AG04450 (cell line): ENCODE measurements at regions not wholly inside any gene's neighbourhood (a gene's known extent, or its start where the extent isn't known, plus 50 kb on each side); places are given as distances from the start of the nearest gene placed in this dataset.

Experiments used
- CTCF ChIA-PET: fragments of 300-600, 350-600 bp; formaldehyde crosslinking; extraction: SDS; loops from one replicate; lab custom pipeline; 2022; ENCODE audit warnings: antibody characterized with exemption, inconsistent platforms; lab: Charles Lee
- POLR2A ChIA-PET: fragments of 350-600 bp; formaldehyde crosslinking; extraction: SDS; loops from one replicate; lab custom pipeline; 2021; ENCODE audit warnings: antibody characterized with exemption, inconsistent platforms; lab: Yijun Ruan, JAX
- DNase-seq: peaks from one replicate; pipeline ENCODE4 v3.0.0-alpha.2; 2011; ENCODE audit warnings: low read depth, low spot score
- H3K27ac ChIP-seq: one replicate; pipeline ENCODE4 v1.5.1; 2012; ENCODE audit warnings: low read depth, low read length, control low read depth
- H3K27me3 ChIP-seq: one replicate; pipeline ENCODE4 v1.6.0; 2012; ENCODE audit warnings: low read length; ENCODE audit not compliant: control insufficient read depth, insufficient read depth
- H3K4me3 ChIP-seq: 2 replicates; pipeline ENCODE4 v1.5.1; 2011; ENCODE audit warnings: mild to moderate bottlenecking, low read depth, low read length, control low read depth
- H3K9me3 ChIP-seq: 2 replicates; pipeline ENCODE4 v1.5.1; 2012; ENCODE audit warnings: low read length; ENCODE audit not compliant: control insufficient read depth, insufficient read depth
- TF ChIP-seq, protein P1 (sequence below): IDR thresholded peaks from 2 replicates; pipeline ENCODE4 v1.5.1; 2011; ENCODE audit warnings: low read depth, low read length, control low read depth, inconsistent platforms

DNA sequence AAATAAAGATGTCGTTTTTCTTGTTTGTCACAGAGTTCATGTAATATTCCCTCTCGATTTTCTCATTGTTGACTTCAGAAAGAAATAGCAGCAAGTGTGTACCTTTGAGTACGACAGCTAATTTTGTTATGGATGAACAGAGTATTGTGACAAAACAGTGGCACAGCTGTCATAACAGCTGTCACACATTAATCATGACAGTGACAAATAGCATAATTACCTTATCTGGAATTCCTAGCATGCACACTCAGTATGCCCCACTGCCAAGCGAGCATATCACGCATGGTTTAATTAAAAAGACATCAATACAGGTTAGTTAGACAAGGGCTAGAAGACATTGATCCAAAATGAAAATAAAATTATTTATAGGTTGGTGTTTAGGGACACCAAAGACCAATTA, 375.1 kb downstream of the SPATA31D1 start:
- ChIA-PET POLR2A (no interaction called here), CTCF (no interaction called here)
- Histone ChIP-seq H3K27ac (no peak overlapping the region), H3K27me3 (no peaks in the 10 kb centered on the region), H3K9me3 (no peaks in the 10 kb centered on the region), H3K4me3 (no peak overlapping the region)
- TF ChIP-seq, protein P1, sequence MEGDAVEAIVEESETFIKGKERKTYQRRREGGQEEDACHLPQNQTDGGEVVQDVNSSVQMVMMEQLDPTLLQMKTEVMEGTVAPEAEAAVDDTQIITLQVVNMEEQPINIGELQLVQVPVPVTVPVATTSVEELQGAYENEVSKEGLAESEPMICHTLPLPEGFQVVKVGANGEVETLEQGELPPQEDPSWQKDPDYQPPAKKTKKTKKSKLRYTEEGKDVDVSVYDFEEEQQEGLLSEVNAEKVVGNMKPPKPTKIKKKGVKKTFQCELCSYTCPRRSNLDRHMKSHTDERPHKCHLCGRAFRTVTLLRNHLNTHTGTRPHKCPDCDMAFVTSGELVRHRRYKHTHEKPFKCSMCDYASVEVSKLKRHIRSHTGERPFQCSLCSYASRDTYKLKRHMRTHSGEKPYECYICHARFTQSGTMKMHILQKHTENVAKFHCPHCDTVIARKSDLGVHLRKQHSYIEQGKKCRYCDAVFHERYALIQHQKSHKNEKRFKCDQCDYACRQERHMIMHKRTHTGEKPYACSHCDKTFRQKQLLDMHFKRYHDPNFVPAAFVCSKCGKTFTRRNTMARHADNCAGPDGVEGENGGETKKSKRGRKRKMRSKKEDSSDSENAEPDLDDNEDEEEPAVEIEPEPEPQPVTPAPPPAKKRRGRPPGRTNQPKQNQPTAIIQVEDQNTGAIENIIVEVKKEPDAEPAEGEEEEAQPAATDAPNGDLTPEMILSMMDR, result no peak
- no peak for DNase-seq

DNA sequence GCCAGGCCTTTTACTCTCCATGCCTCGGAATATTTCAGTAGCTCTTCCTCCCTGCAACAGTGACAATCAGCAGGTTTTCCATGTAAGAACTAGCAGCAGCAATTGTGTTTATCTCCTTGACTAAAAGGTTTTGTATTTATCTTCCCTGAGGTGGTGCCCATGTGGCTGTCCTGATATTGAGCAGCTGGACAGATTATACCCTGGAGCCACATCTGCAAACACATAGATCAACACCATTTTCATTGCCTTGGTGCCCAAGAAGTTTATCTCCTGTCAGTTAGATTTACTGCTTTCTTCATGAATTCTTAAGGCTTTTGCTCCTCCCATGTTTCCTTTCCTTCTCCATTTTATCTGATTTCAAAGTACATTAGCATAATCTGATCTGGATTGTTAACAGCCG, 378.4 kb downstream of the SPATA31D1 start:
- TF ChIP-seq, protein P1, result no peak
- ChIA-PET POLR2A (no interaction called here), CTCF (no interaction called here)
- no peak overlapping the region for H3K27ac ChIP-seq
- no peaks in the 10 kb centered on the region for H3K9me3 ChIP-seq
- H3K27me3 ChIP-seq, result no peaks in the 10 kb centered on the region
- H3K4me3 ChIP-seq, result no peak overlapping the region
- DNase-seq, result no peak

DNA sequence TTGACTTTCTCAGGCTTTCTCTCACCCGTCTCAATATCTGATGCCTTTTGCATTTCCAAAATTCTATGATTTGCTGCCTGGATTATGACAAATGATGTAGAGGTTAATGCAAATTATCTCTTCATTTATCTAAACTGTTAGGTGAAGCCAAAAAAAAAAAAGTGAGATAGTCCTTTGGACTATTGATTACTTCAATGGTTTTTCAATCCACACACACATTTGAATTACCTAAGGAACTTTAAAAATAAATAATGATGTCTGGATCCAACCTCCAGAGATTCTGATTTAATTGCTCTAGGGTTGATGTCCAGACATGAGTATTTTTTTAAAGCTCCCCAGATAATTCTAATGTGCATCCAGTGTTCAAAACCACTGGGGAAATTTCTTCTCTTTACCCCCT, 379.4 kb downstream of the SPATA31D1 start:
- CTCF ChIA-PET, result no interaction called here
- Histone ChIP-seq H3K4me3 (no peak overlapping the region), H3K27me3 (no peaks in the 10 kb centered on the region), H3K27ac (no peak overlapping the region), H3K9me3 (no peaks in the 10 kb centered on the region)
- TF ChIP-seq, protein P1, result no peak
- DNase-seq, result no peak
- POLR2A ChIA-PET, result no interaction called here

DNA sequence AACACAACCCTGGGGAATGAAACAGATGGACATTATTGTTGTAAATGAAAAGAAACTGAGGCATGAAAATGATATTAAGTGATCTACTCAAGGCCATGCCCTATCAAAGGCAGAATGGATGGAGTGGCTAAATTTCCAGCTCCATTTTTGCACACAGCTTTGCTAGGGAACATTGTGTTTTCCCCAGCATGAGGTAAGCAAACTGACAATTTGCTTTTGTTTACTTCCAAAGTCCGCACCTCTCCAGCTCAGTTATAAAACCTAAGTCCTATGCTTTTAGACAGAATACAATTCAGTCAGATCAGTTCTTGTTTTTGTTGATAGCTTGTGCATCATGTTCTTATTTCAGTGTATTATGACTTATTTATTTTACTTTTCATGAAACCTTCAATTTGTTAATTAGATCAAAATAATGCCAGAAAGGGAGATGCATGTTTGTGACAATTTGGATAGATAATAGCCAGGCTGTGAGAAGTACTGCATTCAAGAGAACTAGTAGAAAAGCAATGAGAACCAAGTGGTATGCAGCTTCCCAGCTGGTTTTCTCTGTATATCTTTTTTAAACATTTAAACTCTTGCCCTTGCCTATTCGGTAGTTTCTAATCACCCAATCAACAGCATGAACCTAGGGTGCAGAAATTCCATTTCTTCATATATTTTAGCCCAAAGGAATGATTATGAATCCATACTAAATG, 380.8 kb downstream of the SPATA31D1 start:
- Histone ChIP-seq H3K4me3 (no peak overlapping the region), H3K9me3 (no peaks in the 10 kb centered on the region), H3K27me3 (no peaks in the 10 kb centered on the region), H3K27ac (no peak overlapping the region)
- no peak for DNase-seq
- ChIA-PET CTCF (interaction anchor here (1.6 kb wide), 1 partner anchor 237 kb away, joined by 5 read pairs; no protein-coding TSS in a partner anchor), POLR2A (no interaction called here)
- TF ChIP-seq, protein P1, result no peak

DNA sequence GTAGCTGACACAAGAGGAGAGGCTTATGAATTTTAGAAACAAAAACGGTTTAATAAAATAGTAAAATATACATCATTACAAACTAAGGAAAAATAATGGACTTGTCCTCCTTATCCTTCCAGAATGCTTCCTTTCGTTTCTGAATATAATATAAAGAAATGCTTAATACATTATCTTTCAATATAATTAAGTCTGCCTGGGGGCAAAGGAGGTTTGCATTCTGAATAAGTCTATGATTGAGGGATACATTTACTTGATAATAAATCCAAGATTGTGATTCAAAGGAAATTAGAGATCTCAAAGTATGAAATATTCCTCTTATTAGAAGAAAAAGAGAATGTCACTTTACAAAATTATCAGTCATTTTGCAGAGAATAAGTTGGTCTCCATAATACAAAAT, 386.5 kb downstream of the SPATA31D1 start:
- Histone ChIP-seq H3K9me3 (no peaks in the 10 kb centered on the region), H3K4me3 (no peak overlapping the region), H3K27me3 (no peaks in the 10 kb centered on the region), H3K27ac (no peak overlapping the region)
- ChIA-PET POLR2A (no interaction called here), CTCF (no interaction called here)
- DNase-seq, result no peak
- TF ChIP-seq, protein P1, result no peak
